ENCODE measurements at regions not wholly inside any gene's neighbourhood (a gene's known extent, or its start where the extent isn't known, plus 50 kb on each side); places are given as distances from the start of the nearest gene placed in this dataset.

- Histone ChIP-seq H3K18ac (ENCODE audit: low read length) (no peak overlapping the region), H3K9me3 (ENCODE audit: insufficient read depth, low read depth, low read length) (no peaks in the 10 kb centered on the region), H3K27me3 (ENCODE audit: insufficient read depth, low read length) (no peaks in the 10 kb centered on the region), H3K27ac (ENCODE audit: low read depth, low read length) (no peak overlapping the region), H4K8ac (ENCODE audit: low read depth, low read length) (no peak overlapping the region), H2AK5ac (ENCODE audit: low read length) (no peak overlapping the region), H3K79me2 (ENCODE audit: control insufficient read depth, insufficient read depth, low read length, poor library complexity) (no peaks in the 10 kb centered on the region), H3K4ac (ENCODE audit: low read depth, low read length) (no peak overlapping the region), H3K4me3 (ENCODE audit: low read depth, low read length) (no peak overlapping the region), H3K4me2 (ENCODE audit: low read length) (no peak overlapping the region), H3K36me3 (ENCODE audit: control insufficient read depth in 1 of 2, insufficient read depth in 2 of 2, low read length in 2 of 2) (no peaks in the 10 kb centered on the region), H2BK120ac (ENCODE audit: insufficient read depth, low read length, poor library complexity) (no peak overlapping the region), H4K12ac (ENCODE audit: low read depth, low read length) (no peak overlapping the region), H3K14ac (ENCODE audit: low read length) (no peak overlapping the region), H4K91ac (ENCODE audit: low read depth, low read length) (no peak overlapping the region), H2BK12ac (ENCODE audit: low read length) (no peak overlapping the region), H2AFZ (ENCODE audit: insufficient read depth, low read length, poor library complexity) (no peak overlapping the region), H3K79me1 (ENCODE audit: low read length) (no peaks in the 10 kb centered on the region), H3K23ac (ENCODE audit: low read length) (no peak overlapping the region), H2BK5ac (ENCODE audit: low read depth, low read length, poor library complexity) (no peak overlapping the region), H3K4me1 (ENCODE audit: control insufficient read depth in 1 of 2, insufficient read depth in 2 of 2, low read length in 2 of 2) (no peaks in the 10 kb centered on the region), H3K9ac (ENCODE audit: low read length) (no peak overlapping the region)
- DNase-seq: no peak
- no CpG with 5 or more reads among the region's 8 CpGs for WGBS (ENCODE audit: extremely low coverage, insufficient coverage, insufficient read length)
Observed at GRCh38 chr9:75391497-75391896, 303.2 kb downstream of the OSTF1 start.

GRCh38 chr9:75395336-75395735 is 307.0 kb downstream of the OSTF1 start:
- Histone ChIP-seq H3K9ac (ENCODE audit: low read length) (no peak overlapping the region), H3K4me1 (ENCODE audit: control insufficient read depth in 1 of 2, insufficient read depth in 2 of 2, low read length in 2 of 2) (no peaks in the 10 kb centered on the region), H2BK120ac (ENCODE audit: insufficient read depth, low read length, poor library complexity) (no peak overlapping the region), H2BK12ac (ENCODE audit: low read length) (no peak overlapping the region), H3K27me3 (ENCODE audit: insufficient read depth, low read length) (no peaks in the 10 kb centered on the region), H2BK5ac (ENCODE audit: low read depth, low read length, poor library complexity) (no peak overlapping the region), H3K14ac (ENCODE audit: low read length) (no peak overlapping the region), H3K4me2 (ENCODE audit: low read length) (no peak overlapping the region), H3K27ac (ENCODE audit: low read depth, low read length) (no peak overlapping the region), H2AFZ (ENCODE audit: insufficient read depth, low read length, poor library complexity) (no peak overlapping the region), H4K91ac (ENCODE audit: low read depth, low read length) (no peak overlapping the region), H4K12ac (ENCODE audit: low read depth, low read length) (no peak overlapping the region), H3K9me3 (ENCODE audit: insufficient read depth, low read depth, low read length) (no peaks in the 10 kb centered on the region), H3K18ac (ENCODE audit: low read length) (no peak overlapping the region), H2AK5ac (ENCODE audit: low read length) (no peak overlapping the region), H3K36me3 (ENCODE audit: control insufficient read depth in 1 of 2, insufficient read depth in 2 of 2, low read length in 2 of 2) (no peaks in the 10 kb centered on the region), H3K23ac (ENCODE audit: low read length) (no peak overlapping the region), H4K8ac (ENCODE audit: low read depth, low read length) (no peak overlapping the region), H3K79me2 (ENCODE audit: control insufficient read depth, insufficient read depth, low read length, poor library complexity) (no peaks in the 10 kb centered on the region), H3K4ac (ENCODE audit: low read depth, low read length) (no peak overlapping the region), H3K79me1 (ENCODE audit: low read length) (no peaks in the 10 kb centered on the region), H3K4me3 (ENCODE audit: low read depth, low read length) (no peak overlapping the region)
- no peak for DNase-seq

- Histone ChIP-seq H3K4me2 (ENCODE audit: low read length) (no peak overlapping the region), H3K79me2 (ENCODE audit: control insufficient read depth, insufficient read depth, low read length, poor library complexity) (no peaks in the 10 kb centered on the region), H3K14ac (ENCODE audit: low read length) (no peak overlapping the region), H2AK5ac (ENCODE audit: low read length) (no peak overlapping the region), H3K18ac (ENCODE audit: low read length) (no peak overlapping the region), H3K27me3 (ENCODE audit: insufficient read depth, low read length) (no peaks in the 10 kb centered on the region), H3K9ac (ENCODE audit: low read length) (no peak overlapping the region), H3K4me3 (ENCODE audit: low read depth, low read length) (no peak overlapping the region), H4K8ac (ENCODE audit: low read depth, low read length) (no peak overlapping the region), H2BK12ac (ENCODE audit: low read length) (no peak overlapping the region), H3K79me1 (ENCODE audit: low read length) (no peaks in the 10 kb centered on the region), H3K4ac (ENCODE audit: low read depth, low read length) (no peak overlapping the region), H4K91ac (ENCODE audit: low read depth, low read length) (no peak overlapping the region), H2BK5ac (ENCODE audit: low read depth, low read length, poor library complexity) (no peak overlapping the region), H3K36me3 (ENCODE audit: control insufficient read depth in 1 of 2, insufficient read depth in 2 of 2, low read length in 2 of 2) (no peaks in the 10 kb centered on the region), H3K23ac (ENCODE audit: low read length) (no peak overlapping the region), H4K12ac (ENCODE audit: low read depth, low read length) (no peak overlapping the region), H3K27ac (ENCODE audit: low read depth, low read length) (no peak overlapping the region), H2BK120ac (ENCODE audit: insufficient read depth, low read length, poor library complexity) (no peak overlapping the region), H2AFZ (ENCODE audit: insufficient read depth, low read length, poor library complexity) (no peak overlapping the region), H3K4me1 (ENCODE audit: control insufficient read depth in 1 of 2, insufficient read depth in 2 of 2, low read length in 2 of 2) (no peaks in the 10 kb centered on the region), H3K9me3 (ENCODE audit: insufficient read depth, low read depth, low read length) (no peaks in the 10 kb centered on the region)
- DNase-seq: no peak
- WGBS (ENCODE audit: extremely low coverage, insufficient coverage, insufficient read length): no CpG with 5 or more reads among the region's 1 CpG
Observed at GRCh38 chr9:75397836-75398235, 309.5 kb downstream of the OSTF1 start.

- H3K27me3 ChIP-seq (ENCODE audit: insufficient read depth, low read length): no peaks in the 10 kb centered on the region
- no peak overlapping the region for H2BK120ac ChIP-seq (ENCODE audit: insufficient read depth, low read length, poor library complexity)
- no peak overlapping the region for H2AFZ ChIP-seq (ENCODE audit: insufficient read depth, low read length, poor library complexity)
- H3K9me3 ChIP-seq (ENCODE audit: insufficient read depth, low read depth, low read length): no peaks in the 10 kb centered on the region
- no CpG with 5 or more reads among the region's 4 CpGs for WGBS (ENCODE audit: extremely low coverage, insufficient coverage, insufficient read length)
- H2BK5ac ChIP-seq (ENCODE audit: low read depth, low read length, poor library complexity): no peak overlapping the region
- H3K36me3 ChIP-seq (ENCODE audit: control insufficient read depth in 1 of 2, insufficient read depth in 2 of 2, low read length in 2 of 2): no peaks in the 10 kb centered on the region
- no peaks in the 10 kb centered on the region for H3K4me1 ChIP-seq (ENCODE audit: control insufficient read depth in 1 of 2, insufficient read depth in 2 of 2, low read length in 2 of 2)
- no peak overlapping the region for H3K9ac ChIP-seq (ENCODE audit: low read length)
- H4K12ac ChIP-seq (ENCODE audit: low read depth, low read length): no peak overlapping the region
- H2AK5ac ChIP-seq (ENCODE audit: low read length): no peak overlapping the region
- H3K4ac ChIP-seq (ENCODE audit: low read depth, low read length): no peak overlapping the region
- H3K4me3 ChIP-seq (ENCODE audit: low read depth, low read length): no peak overlapping the region
- no peak overlapping the region for H3K4me2 ChIP-seq (ENCODE audit: low read length)
- no peak overlapping the region for H3K18ac ChIP-seq (ENCODE audit: low read length)
- H3K14ac ChIP-seq (ENCODE audit: low read length): no peak overlapping the region
- no peak overlapping the region for H4K8ac ChIP-seq (ENCODE audit: low read depth, low read length)
- no peaks in the 10 kb centered on the region for H3K79me1 ChIP-seq (ENCODE audit: low read length)
- DNase-seq: no peak
- no peak overlapping the region for H4K91ac ChIP-seq (ENCODE audit: low read depth, low read length)
- H3K23ac ChIP-seq (ENCODE audit: low read length): no peak overlapping the region
- H2BK12ac ChIP-seq (ENCODE audit: low read length): no peak overlapping the region
- no peaks in the 10 kb centered on the region for H3K79me2 ChIP-seq (ENCODE audit: control insufficient read depth, insufficient read depth, low read length, poor library complexity)
- H3K27ac ChIP-seq (ENCODE audit: low read depth, low read length): no peak overlapping the region
Observed at GRCh38 chr9:75408391-75408790, 320.1 kb downstream of the OSTF1 start.

GRCh38 chr9:75410405-75410804 is 322.1 kb downstream of the OSTF1 start:
- no peak overlapping the region for H3K27ac ChIP-seq (ENCODE audit: low read depth, low read length)
- H3K79me1 ChIP-seq (ENCODE audit: low read length): no peaks in the 10 kb centered on the region
- no peak overlapping the region for H3K18ac ChIP-seq (ENCODE audit: low read length)
- H3K4me2 ChIP-seq (ENCODE audit: low read length): no peak overlapping the region
- no peak overlapping the region for H4K8ac ChIP-seq (ENCODE audit: low read depth, low read length)
- no peaks in the 10 kb centered on the region for H3K79me2 ChIP-seq (ENCODE audit: control insufficient read depth, insufficient read depth, low read length, poor library complexity)
- no peak overlapping the region for H4K91ac ChIP-seq (ENCODE audit: low read depth, low read length)
- H2AK5ac ChIP-seq (ENCODE audit: low read length): no peak overlapping the region
- no peak overlapping the region for H2AFZ ChIP-seq (ENCODE audit: insufficient read depth, low read length, poor library complexity)
- H3K27me3 ChIP-seq (ENCODE audit: insufficient read depth, low read length): no peaks in the 10 kb centered on the region
- no peaks in the 10 kb centered on the region for H3K36me3 ChIP-seq (ENCODE audit: control insufficient read depth in 1 of 2, insufficient read depth in 2 of 2, low read length in 2 of 2)
- no peaks in the 10 kb centered on the region for H3K4me1 ChIP-seq (ENCODE audit: control insufficient read depth in 1 of 2, insufficient read depth in 2 of 2, low read length in 2 of 2)
- no peak overlapping the region for H4K12ac ChIP-seq (ENCODE audit: low read depth, low read length)
- no peak overlapping the region for H3K14ac ChIP-seq (ENCODE audit: low read length)
- no peaks in the 10 kb centered on the region for H3K9me3 ChIP-seq (ENCODE audit: insufficient read depth, low read depth, low read length)
- no peak overlapping the region for H3K4me3 ChIP-seq (ENCODE audit: low read depth, low read length)
- WGBS (ENCODE audit: extremely low coverage, insufficient coverage, insufficient read length): no CpG with 5 or more reads among the region's 4 CpGs
- DNase-seq: no peak
- no peak overlapping the region for H3K9ac ChIP-seq (ENCODE audit: low read length)
- no peak overlapping the region for H3K4ac ChIP-seq (ENCODE audit: low read depth, low read length)
- no peak overlapping the region for H3K23ac ChIP-seq (ENCODE audit: low read length)
- H2BK12ac ChIP-seq (ENCODE audit: low read length): no peak overlapping the region
- H2BK5ac ChIP-seq (ENCODE audit: low read depth, low read length, poor library complexity): no peak overlapping the region
- no peak overlapping the region for H2BK120ac ChIP-seq (ENCODE audit: insufficient read depth, low read length, poor library complexity)

All from trophoblast cell (in vitro differentiated cells and primary cell).